ENCODE measurements at regions not wholly inside any gene's neighbourhood (a gene's known extent, or its start where the extent isn't known, plus 50 kb on each side); places are given as distances from the start of the nearest gene placed in this dataset.

DNA sequence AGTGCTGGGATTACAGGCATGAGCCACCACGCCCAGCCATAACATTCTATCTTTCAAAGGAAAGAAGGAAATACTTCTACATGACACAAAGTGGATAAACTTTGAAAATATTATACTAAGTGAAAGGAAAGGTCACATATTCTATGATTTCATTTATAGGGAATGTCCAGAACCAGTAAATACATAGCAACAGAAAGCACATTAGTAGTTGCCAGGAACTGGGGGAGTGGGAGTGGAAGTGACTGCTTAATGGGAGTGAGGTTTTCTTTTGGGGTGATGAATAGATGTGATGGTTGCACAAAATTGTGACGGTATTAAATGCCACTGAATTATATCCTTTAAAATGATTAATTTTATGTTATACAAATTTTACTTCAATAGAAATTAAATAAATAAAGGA is 95.7 kb upstream of the IL15 start:
- Histone ChIP-seq H3K4me3 (ENCODE audit: low read length in 3 of 3) (no peak overlapping the region), H3K27me3 (ENCODE audit: control insufficient read depth, insufficient read depth, low read length) (no peaks in the 10 kb centered on the region), H3K36me3 (ENCODE audit: control insufficient read depth in 2 of 3, insufficient read depth in 3 of 3, low read length in 3 of 3) (no peaks in the 10 kb centered on the region), H3K4me1 (ENCODE audit: control insufficient read depth in 2 of 3, insufficient read depth in 2 of 3, low read depth in 1 of 3, low read length in 3 of 3) (no peaks in the 10 kb centered on the region), H3K27ac (ENCODE audit: low read depth in 2 of 2, low read length in 2 of 2) (no peak overlapping the region), H3K9me3 (ENCODE audit: control insufficient read depth in 2 of 3, insufficient read depth in 1 of 3, low read length in 3 of 3) (peaks cover 0 to 6% (median 0%) of the 10 kb centered on the region in 3 donors), H3K9ac (ENCODE audit: low read length in 3 of 3) (no peak overlapping the region)
- DNase-seq (no peak), FAIRE-seq (no peak)
- intact Hi-C loops (cut with DNase I) = no loop called here
- TF ChIP-seq, protein P1, sequence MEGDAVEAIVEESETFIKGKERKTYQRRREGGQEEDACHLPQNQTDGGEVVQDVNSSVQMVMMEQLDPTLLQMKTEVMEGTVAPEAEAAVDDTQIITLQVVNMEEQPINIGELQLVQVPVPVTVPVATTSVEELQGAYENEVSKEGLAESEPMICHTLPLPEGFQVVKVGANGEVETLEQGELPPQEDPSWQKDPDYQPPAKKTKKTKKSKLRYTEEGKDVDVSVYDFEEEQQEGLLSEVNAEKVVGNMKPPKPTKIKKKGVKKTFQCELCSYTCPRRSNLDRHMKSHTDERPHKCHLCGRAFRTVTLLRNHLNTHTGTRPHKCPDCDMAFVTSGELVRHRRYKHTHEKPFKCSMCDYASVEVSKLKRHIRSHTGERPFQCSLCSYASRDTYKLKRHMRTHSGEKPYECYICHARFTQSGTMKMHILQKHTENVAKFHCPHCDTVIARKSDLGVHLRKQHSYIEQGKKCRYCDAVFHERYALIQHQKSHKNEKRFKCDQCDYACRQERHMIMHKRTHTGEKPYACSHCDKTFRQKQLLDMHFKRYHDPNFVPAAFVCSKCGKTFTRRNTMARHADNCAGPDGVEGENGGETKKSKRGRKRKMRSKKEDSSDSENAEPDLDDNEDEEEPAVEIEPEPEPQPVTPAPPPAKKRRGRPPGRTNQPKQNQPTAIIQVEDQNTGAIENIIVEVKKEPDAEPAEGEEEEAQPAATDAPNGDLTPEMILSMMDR (IDR thresholded peaks at IDR 0.05; ENCODE audit: borderline replicate concordance, extremely low read depth, insufficient read depth) = no peak

DNA sequence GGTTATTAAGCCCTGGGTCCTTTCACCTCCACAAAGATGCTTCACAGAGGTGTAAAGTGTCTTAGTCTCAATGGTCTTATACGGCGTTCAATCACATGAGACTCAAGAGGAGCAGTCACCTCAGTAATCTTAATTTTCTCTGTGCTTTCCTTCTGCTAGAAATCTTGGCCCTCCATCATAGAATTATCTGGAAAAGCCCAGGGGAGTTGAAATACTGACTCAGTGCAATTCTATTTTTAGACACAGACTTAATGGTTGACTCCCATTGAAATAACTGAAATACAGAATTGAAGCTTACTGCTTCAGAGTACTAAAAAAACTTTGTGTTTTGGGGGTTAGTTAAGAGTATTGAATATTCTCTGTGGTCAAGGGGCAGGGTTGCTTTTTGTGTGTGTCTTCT is 94.5 kb upstream of the IL15 start:
- no peaks in the 10 kb centered on the region for H3K4me1 ChIP-seq (ENCODE audit: control insufficient read depth in 2 of 3, insufficient read depth in 2 of 3, low read depth in 1 of 3, low read length in 3 of 3)
- H3K9ac ChIP-seq (ENCODE audit: low read length in 3 of 3) = no peak overlapping the region
- no peaks in the 10 kb centered on the region for H3K27me3 ChIP-seq (ENCODE audit: control insufficient read depth, insufficient read depth, low read length)
- DNase-seq = no peak
- TF ChIP-seq, protein P1 (IDR thresholded peaks at IDR 0.05; ENCODE audit: borderline replicate concordance, extremely low read depth, insufficient read depth) = no peak
- H3K9me3 ChIP-seq (ENCODE audit: control insufficient read depth in 2 of 3, insufficient read depth in 1 of 3, low read length in 3 of 3) = peaks cover 0 to 6% (median 0%) of the 10 kb centered on the region in 3 donors
- H3K4me3 ChIP-seq (ENCODE audit: low read length in 3 of 3) = no peak overlapping the region
- FAIRE-seq = no peak
- intact Hi-C loops (cut with DNase I) = no loop called here
- no peaks in the 10 kb centered on the region for H3K36me3 ChIP-seq (ENCODE audit: control insufficient read depth in 2 of 3, insufficient read depth in 3 of 3, low read length in 3 of 3)
- H3K27ac ChIP-seq (ENCODE audit: low read depth in 2 of 2, low read length in 2 of 2) = no peak overlapping the region

DNA sequence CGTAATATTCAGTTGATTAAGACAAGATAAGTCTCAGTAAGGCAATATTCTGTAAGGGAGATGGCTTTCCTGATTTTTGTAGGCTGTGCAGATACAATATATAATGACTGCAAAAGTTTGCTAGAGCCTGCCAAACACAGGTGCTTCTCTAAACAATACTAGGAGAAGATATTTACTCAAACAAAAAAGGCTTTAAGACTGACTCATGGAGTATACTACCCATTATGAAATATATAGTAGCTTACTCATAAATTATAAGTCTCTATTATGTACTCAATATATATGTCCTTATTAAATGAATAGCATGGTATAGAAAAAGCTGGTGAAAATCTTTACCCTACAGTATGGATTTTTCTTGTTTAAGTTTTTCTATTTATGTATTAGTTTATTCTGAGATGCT is 93.2 kb upstream of the IL15 start:
- TF ChIP-seq, protein P1 (IDR thresholded peaks at IDR 0.05; ENCODE audit: borderline replicate concordance, extremely low read depth, insufficient read depth) = no peak
- FAIRE-seq (no peak), DNase-seq (no peak)
- H3K4me1 ChIP-seq (ENCODE audit: control insufficient read depth in 2 of 3, insufficient read depth in 2 of 3, low read depth in 1 of 3, low read length in 3 of 3) = no peaks in the 10 kb centered on the region
- no peaks in the 10 kb centered on the region for H3K36me3 ChIP-seq (ENCODE audit: control insufficient read depth in 2 of 3, insufficient read depth in 3 of 3, low read length in 3 of 3)
- H3K4me3 ChIP-seq (ENCODE audit: low read length in 3 of 3) = no peak overlapping the region
- intact Hi-C loops (cut with DNase I) = no loop called here
- peaks cover 0 to 3% (median 0%) of the 10 kb centered on the region in 3 donors for H3K9me3 ChIP-seq (ENCODE audit: control insufficient read depth in 2 of 3, insufficient read depth in 1 of 3, low read length in 3 of 3)
- H3K27me3 ChIP-seq (ENCODE audit: control insufficient read depth, insufficient read depth, low read length) = no peaks in the 10 kb centered on the region
- no peak overlapping the region for H3K27ac ChIP-seq (ENCODE audit: low read depth in 2 of 2, low read length in 2 of 2)
- H3K9ac ChIP-seq (ENCODE audit: low read length in 3 of 3) = no peak overlapping the region

DNA sequence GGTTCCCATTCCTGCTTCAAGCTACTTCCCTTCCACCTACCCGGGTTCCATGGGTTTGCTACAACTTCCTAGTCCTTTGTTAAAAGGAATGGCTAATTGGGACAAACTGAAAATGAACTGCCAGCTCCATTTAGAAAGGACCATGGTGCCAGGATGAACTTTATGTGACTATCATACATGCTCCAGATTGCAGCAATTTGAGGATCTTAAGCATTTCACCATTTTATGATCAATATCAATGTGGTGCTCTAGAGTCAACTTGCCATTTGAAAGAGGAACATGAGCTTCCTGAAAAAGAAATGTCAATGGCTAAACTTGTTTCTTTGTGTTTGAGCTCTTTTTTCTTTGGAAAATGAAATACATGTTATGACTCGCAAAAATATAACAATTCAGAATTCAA is 92.7 kb upstream of the IL15 start:
- no peak overlapping the region for H3K9ac ChIP-seq (ENCODE audit: low read length in 3 of 3)
- no peaks in the 10 kb centered on the region for H3K4me1 ChIP-seq (ENCODE audit: control insufficient read depth in 2 of 3, insufficient read depth in 2 of 3, low read depth in 1 of 3, low read length in 3 of 3)
- no peaks in the 10 kb centered on the region for H3K9me3 ChIP-seq (ENCODE audit: control insufficient read depth in 2 of 3, insufficient read depth in 1 of 3, low read length in 3 of 3)
- TF ChIP-seq, protein P1 (IDR thresholded peaks at IDR 0.05; ENCODE audit: borderline replicate concordance, extremely low read depth, insufficient read depth) = no peak
- H3K27ac ChIP-seq (ENCODE audit: low read depth in 2 of 2, low read length in 2 of 2) = no peak overlapping the region
- no peaks in the 10 kb centered on the region for H3K36me3 ChIP-seq (ENCODE audit: control insufficient read depth in 2 of 3, insufficient read depth in 3 of 3, low read length in 3 of 3)
- intact Hi-C loops (cut with DNase I) = no loop called here
- no peaks in the 10 kb centered on the region for H3K27me3 ChIP-seq (ENCODE audit: control insufficient read depth, insufficient read depth, low read length)
- FAIRE-seq (no peak), DNase-seq (no peak)
- H3K4me3 ChIP-seq (ENCODE audit: low read length in 3 of 3) = no peak overlapping the region
